CD4-positive, alpha-beta memory T cell (primary cell): ENCODE measurements at regions not wholly inside any gene's neighbourhood (a gene's known extent, or its start where the extent isn't known, plus 50 kb on each side); places are given as distances from the start of the nearest gene placed in this dataset.

Experiments used
- CTCF ChIA-PET: fragments of 350-600 bp; sonication (Branson Sonifier 250); formaldehyde crosslinking; loops from one replicate; lab custom pipeline; 2021; ENCODE audit warnings: inconsistent platforms; ENCODE audit not compliant: partially characterized antibody; lab: Charles Lee
- POLR2A ChIA-PET: fragments of 350-600 bp; sonication (Branson Sonifier 250); formaldehyde crosslinking; loops from one replicate; lab custom pipeline; 2021; ENCODE audit not compliant: partially characterized antibody; lab: Charles Lee
- DNase-seq, 5 donors: peaks; one replicate each; pipeline versions ENCODE4 v3.0.0 to v3.0.0-alpha.2; 2020 to 2022; ENCODE audit warnings: mixed read lengths in 1 of 5
- H3K27ac ChIP-seq: one replicate; pipeline ENCODE4 v1.7.0; 2013; ENCODE audit warnings: low read depth, low read length
- H3K27me3 ChIP-seq: 2 replicates; pipeline ENCODE4 v1.7.0; 2013; ENCODE audit warnings: mild to moderate bottlenecking, low read length, moderate library complexity; ENCODE audit not compliant: insufficient read depth
- H3K36me3 ChIP-seq: 2 replicates; pipeline ENCODE4 v1.7.0; 2013; ENCODE audit warnings: mild to moderate bottlenecking, low read length, moderate library complexity; ENCODE audit not compliant: insufficient read depth
- H3K4me1 ChIP-seq: 2 replicates; pipeline ENCODE4 v1.7.0; 2013; ENCODE audit warnings: mild to moderate bottlenecking, low read length, moderate library complexity; ENCODE audit not compliant: insufficient read depth
- H3K4me3 ChIP-seq, 2 donors: one replicate each; pipeline ENCODE4 v1.7.0; 2013; ENCODE audit warnings: low read length in 2 of 2, mild to moderate bottlenecking in 1 of 2
- H3K9me3 ChIP-seq, 2 donors: one replicate each; pipeline ENCODE4 v1.7.0; 2013; ENCODE audit warnings: low read length in 2 of 2, control low read depth in 1 of 2; ENCODE audit not compliant: control insufficient read depth in 1 of 2
- H3K27ac Mint-ChIP-seq, 7 donors: one replicate each; pipeline ENCODE4 v1.8.0; 2020 to 2021; ENCODE audit warnings: mixed read lengths in 7 of 7, mild to moderate bottlenecking in 6 of 7, inconsistent platforms in 3 of 7, moderate library complexity in 3 of 7
- H3K27me3 Mint-ChIP-seq, 2 donors: one replicate each; pipeline ENCODE4 v1.8.0; 2020 to 2021; ENCODE audit warnings: mixed read lengths in 2 of 2
- H3K36me3 Mint-ChIP-seq, 2 donors: one replicate each; pipeline ENCODE4 v1.8.0; 2020 to 2021; ENCODE audit warnings: mixed read lengths in 2 of 2, inconsistent platforms in 1 of 2, mild to moderate bottlenecking in 1 of 2
- H3K4me1 Mint-ChIP-seq, 4 donors: one replicate each; pipeline ENCODE4 v1.8.0; 2020 to 2021; ENCODE audit warnings: mixed read lengths in 4 of 4, mild to moderate bottlenecking in 1 of 4
- H3K4me3 Mint-ChIP-seq, 8 donors: one replicate each; pipeline ENCODE4 v1.8.0; 2020 to 2021; ENCODE audit warnings: mixed read lengths in 8 of 8, mild to moderate bottlenecking in 7 of 8, moderate library complexity in 6 of 8, inconsistent platforms in 3 of 8
- H3K9me3 Mint-ChIP-seq, 8 donors: one replicate each; pipeline ENCODE4 v1.8.0; 2020 to 2021; ENCODE audit warnings: mixed read lengths in 8 of 8, mild to moderate bottlenecking in 5 of 8, inconsistent platforms in 3 of 8, moderate library complexity in 1 of 8
- intact Hi-C: fragments of 100-400 bp; cut with micrococcal nuclease; formaldehyde crosslinking; loops from one replicate; pipeline ENCODE4 v1.15.1; 2023

DNA sequence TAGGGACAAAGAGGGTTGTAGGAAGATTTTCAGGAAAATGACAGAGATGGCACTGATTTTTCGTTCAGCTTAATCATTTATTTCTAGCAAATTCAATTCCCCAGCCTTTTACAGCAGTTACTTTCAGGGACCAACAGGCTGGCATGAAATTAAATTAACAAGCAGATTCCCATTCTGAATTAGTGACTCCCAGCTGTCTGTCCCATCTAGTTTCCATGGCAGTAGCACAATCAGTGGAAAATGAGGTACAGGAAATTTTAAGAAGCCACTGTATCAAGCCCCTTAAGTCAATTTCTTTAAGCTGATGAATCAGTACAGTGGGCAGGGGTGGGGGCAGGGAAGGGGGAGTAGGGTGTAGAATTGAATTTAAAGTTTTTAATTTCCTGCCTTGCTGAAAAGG is 121.1 kb upstream of the TEX13C start:
- ChIA-PET CTCF (no interaction called here), POLR2A (no interaction called here)
- H3K36me3 Mint-ChIP-seq, result no peaks in the 10 kb centered on the region
- intact Hi-C loops, result no loop called here
- peaks cover 4% of the 10 kb centered on the region for H3K4me1 ChIP-seq
- H3K9me3 Mint-ChIP-seq, result no peaks in the 10 kb centered on the region
- no peak overlapping the region for H3K4me3 Mint-ChIP-seq
- H3K27ac Mint-ChIP-seq, result no peak overlapping the region
- H3K27me3 Mint-ChIP-seq, result peaks cover 18 to 22% of the 10 kb centered on the region in 2 donors
- H3K4me3 ChIP-seq, result no peak overlapping the region
- H3K27me3 ChIP-seq, result peaks cover 10% of the 10 kb centered on the region
- H3K4me1 Mint-ChIP-seq, result peaks cover 4 to 15% (median 7%) of the 10 kb centered on the region in 4 donors
- no peaks in the 10 kb centered on the region for H3K36me3 ChIP-seq
- no peak overlapping the region for H3K27ac ChIP-seq
- no peak for DNase-seq
- H3K9me3 ChIP-seq, result no peaks in the 10 kb centered on the region

- Histone ChIP-seq H3K36me3 (no peaks in the 10 kb centered on the region), H3K9me3 (no peaks in the 10 kb centered on the region), H3K27me3 (peaks cover 10% of the 10 kb centered on the region), H3K27ac (no peak overlapping the region), H3K4me1 (peaks cover 4% of the 10 kb centered on the region), H3K4me3 (no peak overlapping the region)
- no peaks in the 10 kb centered on the region for H3K36me3 Mint-ChIP-seq
- peak overlapping the region; percentile 41 to 86 (median 68) for H3K4me3 Mint-ChIP-seq
- peaks cover 8 to 34% (median 15%) of the 10 kb centered on the region in 4 donors for H3K4me1 Mint-ChIP-seq
- POLR2A ChIA-PET, result no interaction called here
- intact Hi-C loops, result no loop called here
- DNase-seq, result no peak
- H3K27me3 Mint-ChIP-seq, result peaks cover 19 to 25% of the 10 kb centered on the region in 2 donors
- no peaks in the 10 kb centered on the region for H3K9me3 Mint-ChIP-seq
- H3K27ac Mint-ChIP-seq, result peak overlapping the region in 1 of 7 donors; percentile 64
- CTCF ChIA-PET, result no interaction called here
These were observed 117.0 kb upstream of the TEX13C start for GRCh38 chrX:125202591-125203248.

- Histone ChIP-seq H3K27ac (no peak overlapping the region), H3K27me3 (peaks cover 8% of the 10 kb centered on the region), H3K36me3 (no peaks in the 10 kb centered on the region), H3K4me1 (peaks cover 4% of the 10 kb centered on the region), H3K4me3 (no peak overlapping the region), H3K9me3 (no peaks in the 10 kb centered on the region)
- peaks cover 18 to 26% of the 10 kb centered on the region in 2 donors for H3K27me3 Mint-ChIP-seq
- ChIA-PET POLR2A (no interaction called here), CTCF (no interaction called here)
- peak overlapping the region in 1 of 7 donors; percentile 64 for H3K27ac Mint-ChIP-seq
- H3K4me1 Mint-ChIP-seq, result peaks cover 8 to 34% (median 15%) of the 10 kb centered on the region in 4 donors
- peak overlapping the region; percentile 46 to 86 (median 74) for H3K4me3 Mint-ChIP-seq
- no peak for DNase-seq
- no peaks in the 10 kb centered on the region for H3K36me3 Mint-ChIP-seq
- no peaks in the 10 kb centered on the region for H3K9me3 Mint-ChIP-seq
- intact Hi-C loops, result no loop called here
These were observed 116.3 kb upstream of the TEX13C start for GRCh38 chrX:125203365-125203736.

- intact Hi-C loops, result no loop called here
- H3K27me3 ChIP-seq, result peaks cover 7% of the 10 kb centered on the region
- no peaks in the 10 kb centered on the region for H3K36me3 ChIP-seq
- H3K36me3 Mint-ChIP-seq, result no peaks in the 10 kb centered on the region
- peaks cover 4% of the 10 kb centered on the region for H3K4me1 ChIP-seq
- H3K4me1 Mint-ChIP-seq, result peaks cover 8 to 34% (median 15%) of the 10 kb centered on the region in 4 donors
- ChIA-PET CTCF (no interaction called here), POLR2A (no interaction called here)
- peak overlapping the region; percentile 36 to 89 (median 78) for H3K4me3 Mint-ChIP-seq
- DNase-seq, result no peak
- no peaks in the 10 kb centered on the region for H3K9me3 ChIP-seq
- H3K27ac ChIP-seq, result no peak overlapping the region
- peaks cover 18 to 26% of the 10 kb centered on the region in 2 donors for H3K27me3 Mint-ChIP-seq
- H3K27ac Mint-ChIP-seq, result no peak overlapping the region
- no peak overlapping the region for H3K4me3 ChIP-seq
- H3K9me3 Mint-ChIP-seq, result no peaks in the 10 kb centered on the region
These were observed 115.7 kb upstream of the TEX13C start for GRCh38 chrX:125203737-125204578.

GRCh38 chrX:125204681-125205132 is 115.0 kb upstream of the TEX13C start:
- DNase-seq, result no peak
- Histone ChIP-seq H3K4me3 (peak overlapping the region in 1 of 2 donors; percentile 14), H3K27me3 (peaks cover 7% of the 10 kb centered on the region), H3K27ac (no peak overlapping the region), H3K4me1 (peaks cover 4% of the 10 kb centered on the region), H3K36me3 (no peaks in the 10 kb centered on the region), H3K9me3 (no peaks in the 10 kb centered on the region)
- no peak overlapping the region for H3K27ac Mint-ChIP-seq
- intact Hi-C loops, result no loop called here
- H3K36me3 Mint-ChIP-seq, result no peaks in the 10 kb centered on the region
- H3K27me3 Mint-ChIP-seq, result peaks cover 18 to 26% of the 10 kb centered on the region in 2 donors
- H3K4me1 Mint-ChIP-seq, result peaks cover 8 to 34% (median 15%) of the 10 kb centered on the region in 4 donors
- no peaks in the 10 kb centered on the region for H3K9me3 Mint-ChIP-seq
- ChIA-PET CTCF (no interaction called here), POLR2A (no interaction called here)
- peak overlapping the region; percentile 36 to 89 (median 78) for H3K4me3 Mint-ChIP-seq

GRCh38 chrX:125205133-125205917 is 114.3 kb upstream of the TEX13C start:
- CTCF ChIA-PET, result interaction anchor here (1.0 kb wide), 1 partner anchor 34 kb away, joined by 3 read pairs; no protein-coding TSS in a partner anchor
- Histone ChIP-seq H3K27me3 (peaks cover 7% of the 10 kb centered on the region), H3K27ac (no peak overlapping the region), H3K9me3 (no peaks in the 10 kb centered on the region), H3K4me3 (peak overlapping the region in 1 of 2 donors; percentile 14), H3K4me1 (peaks cover 4% of the 10 kb centered on the region), H3K36me3 (no peaks in the 10 kb centered on the region)
- intact Hi-C loops, result no loop called here
- Mint-ChIP-seq H3K27ac (peak overlapping the region in 2 of 7 donors; percentile 58 to 76), H3K36me3 (no peaks in the 10 kb centered on the region), H3K4me1 (peaks cover 8 to 34% (median 15%) of the 10 kb centered on the region in 4 donors), H3K4me3 (peak overlapping the region; percentile 68 to 89 (median 83)), H3K9me3 (no peaks in the 10 kb centered on the region), H3K27me3 (peaks cover 20 to 26% of the 10 kb centered on the region in 2 donors)
- DNase-seq, result peak in 1 of 5 donors; percentile 38
- POLR2A ChIA-PET, result no interaction called here
